Bronchial epithelial cell (primary cell): ENCODE measurements at regions not wholly inside any gene's neighbourhood (a gene's known extent, or its start where the extent isn't known, plus 50 kb on each side); places are given as distances from the start of the nearest gene placed in this dataset.
"Not testable (repeated sequence)": the region's sequence is repeated elsewhere in the genome, so short reads cannot be mapped to it uniquely, and the experiment has no call there.

Experiments used
- DNase-seq: peaks from one replicate; pipeline ENCODE4 v3.0.0-alpha.2; 2010; ENCODE audit warnings: low read depth
- FAIRE-seq: peaks from 2 replicates; lab custom pipeline; 2011; peaks lifted over from hg19 to GRCh38; lab: Jason Lieb, UNC
- H3K27me3 ChIP-seq: 2 replicates; pipeline ENCODE4 v1.5.1; 2011; ENCODE audit warnings: low read length; ENCODE audit not compliant: control insufficient read depth, insufficient read depth
- H3K36me3 ChIP-seq: 2 replicates; pipeline ENCODE4 v1.5.1; 2011; ENCODE audit warnings: low read length; ENCODE audit not compliant: control insufficient read depth, insufficient read depth
- H3K4me3 ChIP-seq: 2 replicates; pipeline ENCODE4 v1.5.1; 2011; ENCODE audit warnings: mild to moderate bottlenecking, low read depth, low read length, control low read depth
- CTCF ChIP-seq: IDR thresholded peaks from 2 replicates; pipeline ENCODE4 v1.5.1; 2011; ENCODE audit warnings: mild to moderate bottlenecking, moderate library complexity, low read length, control low read depth, inconsistent platforms; ENCODE audit not compliant: insufficient read depth, severe bottlenecking

GRCh38 chr10:28768227-28768626 lies 90.9 kb downstream of the BAMBI start:
- FAIRE-seq = no peak
- no peak for TF ChIP-seq CTCF
- no peak overlapping the region for H3K4me3 ChIP-seq

GRCh38 chr10:28769091-28769604 lies 91.8 kb downstream of the BAMBI start:
- no peak for TF ChIP-seq CTCF
- H3K4me3 ChIP-seq = no peak overlapping the region
- H3K27me3 ChIP-seq = no peaks in the 10 kb centered on the region
- FAIRE-seq (no peak), DNase-seq (no peak)
- H3K36me3 ChIP-seq = no peaks in the 10 kb centered on the region

More at GRCh38 chr10:28768227-28768626, 90.9 kb downstream of the BAMBI start:
- no peak for DNase-seq
- Histone ChIP-seq H3K36me3 (no peaks in the 10 kb centered on the region), H3K27me3 (no peaks in the 10 kb centered on the region)

GRCh38 chr10:28771580-28772090 lies 94.3 kb downstream of the BAMBI start:
- H3K36me3 ChIP-seq, DNase-seq, H3K27me3 ChIP-seq, H3K4me3 ChIP-seq, FAIRE-seq: not testable (repeated sequence)

- no peak for DNase-seq
- Histone ChIP-seq H3K36me3 (no peaks in the 10 kb centered on the region), H3K4me3 (no peak overlapping the region), H3K27me3 (peaks cover 2% of the 10 kb centered on the region)
- FAIRE-seq = no peak
- no peak for TF ChIP-seq CTCF
Observed at GRCh38 chr10:28774051-28774995, 97.0 kb downstream of the BAMBI start.

- no peak for FAIRE-seq
- Histone ChIP-seq H3K27me3 (peaks cover 2% of the 10 kb centered on the region), H3K4me3 (no peak overlapping the region), H3K36me3 (no peaks in the 10 kb centered on the region)
- no peak for DNase-seq
- TF ChIP-seq CTCF = no peak
Observed at GRCh38 chr10:28775773-28776172, 98.5 kb downstream of the BAMBI start.

- no peak for FAIRE-seq
- peaks cover 2% of the 10 kb centered on the region for H3K27me3 ChIP-seq
- H3K4me3 ChIP-seq = no peak overlapping the region
- no peak for TF ChIP-seq CTCF
- DNase-seq = no peak
- H3K36me3 ChIP-seq = no peaks in the 10 kb centered on the region
Observed at GRCh38 chr10:28776519-28776918, 99.2 kb downstream of the BAMBI start.
